Heart right ventricle (tissue), 16 donors: ENCODE measurements at regions not wholly inside any gene's neighbourhood (a gene's known extent, or its start where the extent isn't known, plus 50 kb on each side); places are given as distances from the start of the nearest gene placed in this dataset.
"Not testable (repeated sequence)": the region's sequence is repeated elsewhere in the genome, so short reads cannot be mapped to it uniquely, and the experiment has no call there.

Experiments used
- ATAC-seq, 8 donors: fragments of 200-7000 bp; cut with Tn5 transposase; one replicate each; pipeline ENCODE4 v1.9.1; 2020; ENCODE audit warnings: mild to moderate bottlenecking in 8 of 8, moderate library complexity in 8 of 8, moderate number of reproducible peaks in 1 of 8
- DNase-seq, 2 donors: peaks; one replicate each; pipeline ENCODE4 v3.0.0-alpha.2; 2020
- H3K27ac ChIP-seq, 10 donors: fragments of 200-600 bp; sonication (generic) in 2 of 10; one replicate each; pipeline versions ENCODE4 v1.5.0 to v1.8.0; 2020 to 2022; ENCODE audit warnings: mild to moderate bottlenecking in 3 of 10
- H3K27me3 ChIP-seq, 7 donors: fragments of 200-600 bp; one replicate each; pipeline ENCODE4 v1.8.0; 2021 to 2022; ENCODE audit warnings: mild to moderate bottlenecking in 2 of 7
- H3K36me3 ChIP-seq, 9 donors: fragments of 200-600 bp; sonication (generic) in 1 of 9; one replicate each; pipeline versions ENCODE4 v1.5.0 to v1.8.0; 2020 to 2022; ENCODE audit warnings: mild to moderate bottlenecking in 2 of 9
- H3K4me1 ChIP-seq, 9 donors: fragments of 200-600 bp; sonication (generic) in 1 of 9; one replicate each; pipeline versions ENCODE4 v1.5.0 to v1.8.0; 2020 to 2022; ENCODE audit warnings: mild to moderate bottlenecking in 4 of 9
- H3K4me3 ChIP-seq, 10 donors: fragments of 200-600 bp; sonication (generic) in 2 of 10; one replicate each; pipeline versions ENCODE4 v1.5.0 to v1.8.0; 2020 to 2022; ENCODE audit warnings: mild to moderate bottlenecking in 7 of 10, moderate library complexity in 2 of 10
- H3K9me3 ChIP-seq, 11 donors: fragments of 200-600 bp in 10 of 11; sonication (generic) in 2 of 11; one replicate each; pipeline versions ENCODE4 v1.5.0 to v1.8.0; 2013 to 2022; ENCODE audit warnings: mild to moderate bottlenecking in 2 of 11, control low read depth in 1 of 11, moderate library complexity in 1 of 11
- CTCF ChIP-seq, 9 donors: fragments of 200-600 bp; sonication (generic) in 2 of 9; IDR thresholded peaks; one replicate each; pipeline versions ENCODE4 v1.5.0 to v1.8.0; 2021 to 2022; ENCODE audit warnings: antibody characterized with exemption in 9 of 9, mild to moderate bottlenecking in 5 of 9, moderate library complexity in 1 of 9
- WGBS, 2 donors: extraction: QIAGEN DNeasy Blood & Tissue Kit; methylation state at CpG; one replicate each; pipeline ENCODE4 v1.1.7; 2013; ENCODE audit warnings: inconsistent platforms in 1 of 2; 5-methylcytosine and 5-hydroxymethylcytosine counted together
- intact Hi-C, 10 donors: fragments of 100-400 bp; cut with DNase I; formaldehyde crosslinking; loops; one replicate each; pipeline versions ENCODE4 v1.11.1 to v1.14.2; 2022
- donor health status: Arrhythmogenic right ventricular cardiomyopathy.
- donor health status: ischemic (EF 13 %, LVEDD 7.1; RV severe dilation, severe dysfunction).
- donor health status: healthy with polysubstance abuse.
- donor health status: DM: no; HTN: yes; CAD: no.
- donor health status: DM: no; HTN: no; CAD: no.
- donor health status: ischemic (EF 25% LVEDD 6.9; RV normal size, moderate dysfunction).
- donor health status: ischemic (EF 25% LVEDD 5.7; RV mildly dilated, moderate dysfunction).
- donor health status: healthy.
- donor health status: DM: yes; HTN: yes; CAD: no.
- donor health status: Ischemic cardiomyopathy.
- donor health status: ischemic (EF 35%, LVEDD 5.7; RV mildly dilated, moderate dysfunction).
- donor health status: nonischemic (EF 11% LVEDD 7.7; RV severe dilation, severe dysfunction).
- donor health status: DM: yes; HTN: yes; CAD: no.
- donor health status: PGD.
- donor health status: ischemic (EF 29% LVEDD 5.4; RV normal size, mild dysfunction).
- donor health status: nonischemic (EF 23%, LVEDD 6.1; RV moderate dilation, normal function).

DNA sequence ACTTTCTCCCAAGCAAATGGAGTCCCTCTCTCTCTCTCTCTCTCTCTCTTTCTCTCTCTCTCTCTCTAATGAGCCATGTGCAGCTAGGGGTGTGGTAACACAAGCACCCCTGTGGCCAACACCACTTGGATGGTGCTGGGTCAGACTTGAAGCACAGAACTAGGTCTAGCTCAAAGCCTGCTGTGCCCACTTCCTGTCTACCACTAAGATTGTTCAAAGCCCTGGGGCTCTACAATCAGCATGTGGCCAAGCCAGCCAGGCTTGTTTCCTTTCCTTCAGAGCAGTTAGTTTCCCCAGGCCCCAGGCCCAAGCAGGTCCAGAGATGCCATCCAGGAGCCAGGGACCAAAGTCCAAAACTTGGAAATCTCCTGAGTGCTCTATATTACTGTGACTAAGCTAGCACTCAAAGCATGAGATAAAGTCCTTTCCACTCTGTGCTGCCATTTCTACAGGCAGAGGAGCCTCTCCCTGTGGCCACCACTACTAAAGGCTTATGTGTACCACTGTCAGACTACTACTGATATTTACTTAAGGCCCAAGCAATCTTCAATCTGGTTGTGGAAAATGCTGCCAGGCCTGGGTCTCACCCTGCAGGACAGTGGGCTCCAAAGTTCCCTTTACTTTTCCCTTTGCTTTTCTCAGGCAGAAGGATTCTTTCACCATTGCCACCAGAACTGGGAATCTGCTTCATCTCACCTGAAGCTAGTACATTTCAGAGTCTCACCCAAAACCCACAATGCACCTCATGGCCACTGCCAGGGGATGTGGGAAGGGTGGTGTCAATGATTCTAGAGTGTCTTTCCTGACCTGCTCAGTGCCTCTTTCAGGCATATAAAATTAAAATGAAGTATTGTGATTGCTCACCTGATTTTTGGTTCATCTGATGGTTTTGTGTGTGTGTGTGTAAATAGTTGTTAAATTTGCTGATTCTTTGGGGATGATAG lies 999.5 kb downstream of the NCAM2 start:
- intact Hi-C loops: no loop called here
- no peaks in the 10 kb centered on the region for H3K36me3 ChIP-seq
- no peak overlapping the region for H3K4me3 ChIP-seq
- ATAC-seq (no peak), DNase-seq (no peak)
- H3K27ac ChIP-seq: no peak overlapping the region
- no peak for TF ChIP-seq CTCF (IDR thresholded peaks at IDR 0.05)
- H3K9me3 ChIP-seq: peaks cover 0 to 41% (median 0%) of the 10 kb centered on the region in 11 donors
- no peaks in the 10 kb centered on the region for H3K27me3 ChIP-seq
- H3K4me1 ChIP-seq: no peaks in the 10 kb centered on the region

GRCh38 chr21:22019766-22020165 lies 1021.6 kb downstream of the NCAM2 start:
- WGBS, 2 donors: 34 to 39% methylated on average over 1 of the region's 1 CpG
- Histone ChIP-seq H3K27ac (no peak overlapping the region), H3K4me3 (no peak overlapping the region), H3K27me3 (no peaks in the 10 kb centered on the region), H3K36me3 (no peaks in the 10 kb centered on the region), H3K4me1 (no peaks in the 10 kb centered on the region), H3K9me3 (peaks cover 0 to 40% (median 0%) of the 10 kb centered on the region in 11 donors)
- DNase-seq (no peak), ATAC-seq (no peak)
- TF ChIP-seq CTCF (IDR thresholded peaks at IDR 0.05): no peak
- intact Hi-C loops: no loop called here

- no peak overlapping the region for H3K27ac ChIP-seq
- WGBS, 2 donors: 28 to 44% methylated on average over 3 of the region's 3 CpGs
- DNase-seq (no peak), ATAC-seq (no peak)
- H3K4me1 ChIP-seq: no peaks in the 10 kb centered on the region
- peaks cover 0 to 35% (median 0%) of the 10 kb centered on the region in 11 donors for H3K9me3 ChIP-seq
- no peaks in the 10 kb centered on the region for H3K36me3 ChIP-seq
- no peak overlapping the region for H3K4me3 ChIP-seq
- no peak for TF ChIP-seq CTCF (IDR thresholded peaks at IDR 0.05)
- intact Hi-C loops: no loop called here
- no peaks in the 10 kb centered on the region for H3K27me3 ChIP-seq
These were observed 1022.0 kb downstream of the NCAM2 start for GRCh38 chr21:22020221-22020620.

DNA sequence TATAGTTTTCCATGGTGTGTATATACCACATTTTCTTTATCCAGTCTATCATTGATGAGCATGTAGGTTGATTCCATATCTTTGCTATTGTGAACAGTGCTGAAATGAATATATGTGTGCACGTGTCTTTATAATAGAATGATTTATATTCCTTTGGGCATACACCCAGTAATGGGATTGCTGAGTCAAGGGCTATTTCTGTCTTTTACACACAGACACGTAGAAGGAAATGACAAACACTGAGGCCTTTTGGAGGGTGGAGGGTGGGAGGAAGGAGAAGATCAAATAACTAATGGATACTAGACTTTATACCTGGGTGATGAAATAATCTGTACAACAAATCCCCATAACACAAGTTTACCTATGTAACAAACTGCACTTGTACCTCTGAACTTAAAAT lies 1025.7 kb downstream of the NCAM2 start:
- H3K36me3 ChIP-seq, H3K4me1 ChIP-seq, H3K27me3 ChIP-seq, intact Hi-C loops, ATAC-seq, DNase-seq, H3K27ac ChIP-seq, H3K4me3 ChIP-seq: not testable (repeated sequence)
- H3K9me3 ChIP-seq: peaks cover 0 to 11% (median 0%) of the 10 kb centered on the region in 11 donors
- 60 to 63% methylated on average over 2 of the region's 2 CpGs for WGBS, 2 donors

DNA sequence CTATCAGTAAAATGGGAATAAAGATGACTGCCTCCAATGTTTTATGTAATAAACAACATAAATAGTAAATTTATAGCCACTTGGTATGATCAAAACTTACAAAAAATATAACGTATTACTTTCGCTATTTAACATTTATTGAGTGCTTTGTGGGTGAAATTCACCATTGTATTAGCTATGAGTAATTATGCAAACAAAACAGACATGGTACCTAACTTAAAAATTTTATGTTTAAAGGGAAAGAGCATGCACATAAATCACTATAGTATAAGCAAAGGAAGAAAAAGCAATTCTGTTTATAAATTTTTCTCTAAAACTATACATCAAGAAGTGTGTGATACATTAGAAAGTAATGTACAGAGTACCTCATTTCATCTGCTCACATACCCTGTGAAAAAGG lies 1046.2 kb downstream of the NCAM2 start:
- DNase-seq (no peak), ATAC-seq (no peak)
- no peaks in the 10 kb centered on the region for H3K4me1 ChIP-seq
- no peak overlapping the region for H3K4me3 ChIP-seq
- no peak for TF ChIP-seq CTCF (IDR thresholded peaks at IDR 0.05)
- intact Hi-C loops: no loop called here
- H3K27ac ChIP-seq: no peak overlapping the region
- peaks cover 0 to 7% (median 0%) of the 10 kb centered on the region in 11 donors for H3K9me3 ChIP-seq
- 85 to 92% methylated on average over 2 of the region's 2 CpGs for WGBS, 2 donors
- H3K36me3 ChIP-seq: no peaks in the 10 kb centered on the region
- no peaks in the 10 kb centered on the region for H3K27me3 ChIP-seq
